Astrocyte (in vitro differentiated cells and primary cell): ENCODE measurements at regions not wholly inside any gene's neighbourhood (a gene's known extent, or its start where the extent isn't known, plus 50 kb on each side); places are given as distances from the start of the nearest gene placed in this dataset.

Experiments
- CTCF ChIP-seq: IDR thresholded peaks from 2 replicates; pipeline ENCODE4 v1.5.1; 2011; ENCODE audit warnings: low read depth, mild to moderate bottlenecking, inconsistent platforms, low read length, moderate library complexity; ENCODE audit not compliant: insufficient read depth
- EZH2 ChIP-seq: IDR thresholded peaks from 2 replicates; pipeline ENCODE4 v1.6.1; 2012; ENCODE audit warnings: mild to moderate bottlenecking, low read length, inconsistent platforms; ENCODE audit not compliant: insufficient read depth

DNA sequence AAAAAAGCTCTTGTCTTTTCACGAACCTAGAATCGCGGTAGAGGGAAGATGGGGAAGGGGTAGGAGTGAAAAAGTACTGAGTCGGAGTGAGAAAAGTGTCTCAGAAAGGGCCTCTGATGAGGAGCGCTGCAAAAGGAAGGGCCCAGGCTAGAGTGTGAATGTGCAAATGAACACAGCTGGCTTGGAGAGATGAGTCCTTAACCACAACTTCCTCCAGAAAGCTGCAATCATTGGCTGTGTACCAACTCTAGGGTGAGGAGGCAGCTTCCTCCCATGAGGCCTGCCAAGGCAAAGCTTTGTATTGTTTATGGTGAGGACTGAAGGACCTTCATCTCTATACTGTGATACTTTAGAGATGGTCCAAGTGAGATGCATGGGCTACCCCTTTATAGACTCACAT lies 566.9 kb upstream of the ANO5 start:
- no peak for TF ChIP-seq CTCF
- no peak for TF ChIP-seq EZH2
